SK-N-SH (cell line): ENCODE measurements at regions not wholly inside any gene's neighbourhood (a gene's known extent, or its start where the extent isn't known, plus 50 kb on each side); places are given as distances from the start of the nearest gene placed in this dataset.

Source experiments
- CTCF ChIA-PET: fragments of 300-600, 350-600 bp; formaldehyde crosslinking; extraction: SDS; loops from one replicate; lab custom pipeline; 2021; lab: Yijun Ruan, JAX
- POLR2A ChIA-PET: fragments of 350-600 bp; sonication (Branson Sonifier 250); formaldehyde crosslinking; extraction: SDS; loops from one replicate; lab custom pipeline; 2020; ENCODE audit warnings: antibody characterized with exemption, inconsistent platforms; lab: Yijun Ruan, JAX
- DNase-seq: peaks from one replicate; pipeline ENCODE4 v3.0.0; 2012
- H2AFZ ChIP-seq: fragments of 200-600 bp; sonication (generic); 2 replicates; pipeline ENCODE4 v1.8.1; 2016; ENCODE audit warnings: antibody characterized with exemption, mild to moderate bottlenecking, low read depth
- H3F3A ChIP-seq: fragments of 200-600 bp; sonication (generic); replicated peaks from 2 replicates; pipeline ENCODE3; 2016; ENCODE audit warnings: antibody characterized with exemption, mild to moderate bottlenecking; ENCODE audit not compliant: insufficient read depth
- H3K27ac ChIP-seq, 2 experiments: fragments of 200-500 bp in 1 of 2; fragments of 200-600 bp in 1 of 2; sonication (Bioruptor generic) in 1 of 2; sonication (generic), shearing (Covaris generic) in 1 of 2; 2 replicates each; pipeline versions ENCODE4 v1.5.1 to v1.6.1; 2014 to 2016; ENCODE audit warnings: low read depth in 2 of 2, inconsistent platforms in 1 of 2, low read length in 1 of 2, mild to moderate bottlenecking in 1 of 2, mixed read lengths in 1 of 2
- H3K27me3 ChIP-seq: fragments of 200-600 bp; sonication (generic), shearing (Covaris generic); 2 replicates; pipeline ENCODE4 v1.6.1; 2016; ENCODE audit warnings: mixed run types; ENCODE audit not compliant: insufficient read depth
- H3K36me3 ChIP-seq, 2 experiments: fragments of 200-500 bp in 1 of 2; fragments of 200-600 bp in 1 of 2; sonication (Bioruptor generic) in 1 of 2; sonication (generic) in 1 of 2; replicated peaks in 1 of 2; 2 replicates each; pipeline versions ENCODE3 to v1.5.1; 2014 to 2016; ENCODE audit warnings: low read length in 1 of 2, mild to moderate bottlenecking in 1 of 2; ENCODE audit not compliant: insufficient read depth in 2 of 2, control insufficient read depth in 1 of 2
- H3K4me1 ChIP-seq, 2 experiments: fragments of 200-500 bp in 1 of 2; fragments of 200-600 bp in 1 of 2; sonication (Bioruptor generic) in 1 of 2; sonication (generic), shearing (Covaris generic) in 1 of 2; 2 replicates each; pipeline versions ENCODE4 v1.5.1 to v1.6.1; 2014 to 2016; ENCODE audit warnings: low read depth in 1 of 2, low read length in 1 of 2, mixed run types in 1 of 2; ENCODE audit not compliant: insufficient read depth in 2 of 2, control insufficient read depth in 1 of 2
- H3K4me2 ChIP-seq: fragments of 200-600 bp; sonication (generic), shearing (Covaris generic); 2 replicates; pipeline ENCODE4 v1.6.1; 2017; ENCODE audit warnings: mixed run types
- H3K4me3 ChIP-seq, 2 experiments: fragments of 200-500 bp in 1 of 2; fragments of 200-600 bp in 1 of 2; sonication (Bioruptor generic) in 1 of 2; sonication (generic), shearing (Covaris generic) in 1 of 2; 2 replicates each; pipeline versions ENCODE4 v1.5.1 to v1.8.1; 2014 to 2016; ENCODE audit warnings: low read depth in 2 of 2, inconsistent platforms in 1 of 2, low read length in 1 of 2, mild to moderate bottlenecking in 1 of 2, mixed read lengths in 1 of 2, moderate library complexity in 1 of 2
- H3K79me2 ChIP-seq: fragments of 200-600 bp; sonication (generic); 2 replicates; pipeline ENCODE4 v1.8.1; 2017; ENCODE audit warnings: mild to moderate bottlenecking; ENCODE audit not compliant: insufficient read depth
- H3K9ac ChIP-seq: fragments of 200-600 bp; sonication (generic); 2 replicates; pipeline ENCODE4 v1.6.1; 2017; ENCODE audit warnings: mixed run types
- H3K9me2 ChIP-seq: fragments of 200-600 bp; sonication (generic); 2 replicates; pipeline ENCODE4 v1.6.1; 2017; ENCODE audit warnings: mixed run types
- H3K9me3 ChIP-seq: fragments of 200-600 bp; sonication (generic); 2 replicates; pipeline ENCODE4 v1.6.1; 2017; ENCODE audit warnings: mixed run types, mild to moderate bottlenecking, moderate library complexity
- H4K20me1 ChIP-seq: fragments of 200-600 bp; sonication (generic); 2 replicates; pipeline ENCODE4 v1.6.1; 2017; ENCODE audit warnings: mild to moderate bottlenecking, mixed run types; ENCODE audit not compliant: insufficient read depth
- ELF1 ChIP-seq: IDR thresholded peaks from 2 replicates; pipeline ENCODE4 v1.4.0; 2012
- EP300 ChIP-seq, 2 experiments: IDR thresholded peaks; 2 replicates each; pipeline versions ENCODE4 v1.4.0 to v1.6.1; 2012; ENCODE audit warnings: borderline replicate concordance in 1 of 2, low read depth in 1 of 2, low read length in 1 of 2
- EZH2phosphoT487 ChIP-seq: fragments of 200-600 bp; sonication (generic); IDR thresholded peaks from 2 replicates; pipeline ENCODE4 v1.6.1; 2017; ENCODE audit warnings: low read depth, mixed run types, mild to moderate bottlenecking, antibody characterized with exemption, moderate library complexity, borderline replicate concordance
- FOXM1 ChIP-seq: IDR thresholded peaks from 2 replicates; pipeline ENCODE4 v1.4.0; 2012; ENCODE audit warnings: low read depth, mild to moderate bottlenecking
- GABPA ChIP-seq: IDR thresholded peaks from 2 replicates; pipeline ENCODE4 v1.4.0; 2012; ENCODE audit warnings: low read depth, mild to moderate bottlenecking
- JUND ChIP-seq: IDR thresholded peaks from 2 replicates; pipeline ENCODE4 v1.4.0; 2012
- MEF2A ChIP-seq: IDR thresholded peaks from 2 replicates; pipeline ENCODE4 v1.4.0; 2012; ENCODE audit warnings: low read depth, borderline replicate concordance
- NFIC ChIP-seq: IDR thresholded peaks from 2 replicates; pipeline ENCODE4 v1.4.0; 2012; ENCODE audit warnings: borderline replicate concordance
- RAD21 ChIP-seq: IDR thresholded peaks from 2 replicates; pipeline ENCODE4 v1.6.1; 2012; ENCODE audit warnings: mild to moderate bottlenecking, low read length
- RCOR1 ChIP-seq: fragments of 150-350 bp; IDR thresholded peaks from 2 replicates; pipeline ENCODE4 v1.6.1; 2017; ENCODE audit warnings: antibody characterized with exemption, low read length
- RFX5 ChIP-seq: IDR thresholded peaks from 2 replicates; pipeline ENCODE4 v1.6.1; 2012; ENCODE audit warnings: mild to moderate bottlenecking, improper control_type of control experiment, low read length
- SIN3A ChIP-seq: IDR thresholded peaks from 2 replicates; pipeline ENCODE4 v1.6.1; 2012; ENCODE audit warnings: low read depth, mild to moderate bottlenecking, low read length, moderate library complexity, borderline replicate concordance
- SMC3 ChIP-seq: IDR thresholded peaks from 2 replicates; pipeline ENCODE4 v1.6.1; 2012; ENCODE audit warnings: low read depth, low read length, improper control_type of control experiment
- TF ChIP-seq, protein P1 (sequence below): fragments of 150-350 bp; IDR thresholded peaks from 2 replicates; pipeline ENCODE4 v1.6.1; 2017; ENCODE audit warnings: antibody characterized with exemption, low read length, low read depth, borderline replicate concordance
- TF ChIP-seq, protein P2 (sequence below): IDR thresholded peaks from 2 replicates; pipeline ENCODE4 v1.4.0; 2012; ENCODE audit warnings: low read depth, borderline replicate concordance
- TF ChIP-seq, protein P3 (sequence below): IDR thresholded peaks from 2 replicates; pipeline ENCODE4 v1.4.0; 2012; ENCODE audit warnings: low read depth
- TF ChIP-seq, protein P4 (sequence below): fragments of 150-350 bp; IDR thresholded peaks from 2 replicates; pipeline ENCODE4 v1.6.1; 2016; ENCODE audit warnings: mild to moderate bottlenecking, low read depth, low read length
- TF ChIP-seq, protein P5 (sequence below): fragments of 200-600 bp; sonication (generic); IDR thresholded peaks from 2 replicates; pipeline ENCODE4 v1.6.1; 2017; ENCODE audit warnings: antibody characterized with exemption, mild to moderate bottlenecking, moderate library complexity

DNA sequence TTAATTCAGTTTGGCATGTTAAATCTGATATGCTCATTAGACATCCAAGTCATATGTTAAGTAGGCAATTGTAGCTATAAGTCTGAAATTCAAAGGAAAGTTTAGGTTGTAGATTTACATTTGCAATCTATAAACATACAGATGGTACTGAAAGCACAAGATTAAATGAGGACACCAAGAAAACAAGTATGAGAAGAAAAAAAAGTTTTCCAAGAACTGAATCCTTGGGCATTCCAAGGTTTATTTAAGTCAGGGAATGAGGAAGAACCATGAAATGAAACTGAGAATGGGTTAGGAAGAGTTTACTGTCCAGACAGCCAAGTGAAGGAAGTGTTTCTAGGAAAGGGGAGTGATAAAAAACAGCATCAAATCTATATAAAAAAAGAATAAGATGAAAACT, 756.1 kb upstream of the DPPA4 start:
- Histone ChIP-seq H2AFZ (peak overlapping the region; percentile 55; the same call in 1 of the 2 replicates), H3K9me3 (no peaks in the 10 kb centered on the region), H3K4me1 (no peaks in the 10 kb centered on the region), H3K9me2 (no peaks in the 10 kb centered on the region), H3K27ac (peak overlapping the region in 1 of 2 experiments; percentile 58; a peak in 1 of 4 replicates), H4K20me1 (no peaks in the 10 kb centered on the region), H3K4me3 (peak overlapping the region in 1 of 2 experiments; percentile 29; a peak in 1 of 4 replicates), H3K27me3 (no peaks in the 10 kb centered on the region), H3K36me3 (no peaks in the 10 kb centered on the region), H3K9ac (no peak overlapping the region), H3F3A (peaks cover 4% of the 10 kb centered on the region), H3K79me2 (no peaks in the 10 kb centered on the region), H3K4me2 (peak overlapping the region; percentile 19; the same call in 1 of the 2 replicates)
- no peak for TF ChIP-seq JUND
- TF ChIP-seq, protein P1, sequence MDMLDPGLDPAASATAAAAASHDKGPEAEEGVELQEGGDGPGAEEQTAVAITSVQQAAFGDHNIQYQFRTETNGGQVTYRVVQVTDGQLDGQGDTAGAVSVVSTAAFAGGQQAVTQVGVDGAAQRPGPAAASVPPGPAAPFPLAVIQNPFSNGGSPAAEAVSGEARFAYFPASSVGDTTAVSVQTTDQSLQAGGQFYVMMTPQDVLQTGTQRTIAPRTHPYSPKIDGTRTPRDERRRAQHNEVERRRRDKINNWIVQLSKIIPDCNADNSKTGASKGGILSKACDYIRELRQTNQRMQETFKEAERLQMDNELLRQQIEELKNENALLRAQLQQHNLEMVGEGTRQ, result no peak
- no peak for TF ChIP-seq MEF2A
- TF ChIP-seq ELF1, result no peak
- TF ChIP-seq, protein P2, sequence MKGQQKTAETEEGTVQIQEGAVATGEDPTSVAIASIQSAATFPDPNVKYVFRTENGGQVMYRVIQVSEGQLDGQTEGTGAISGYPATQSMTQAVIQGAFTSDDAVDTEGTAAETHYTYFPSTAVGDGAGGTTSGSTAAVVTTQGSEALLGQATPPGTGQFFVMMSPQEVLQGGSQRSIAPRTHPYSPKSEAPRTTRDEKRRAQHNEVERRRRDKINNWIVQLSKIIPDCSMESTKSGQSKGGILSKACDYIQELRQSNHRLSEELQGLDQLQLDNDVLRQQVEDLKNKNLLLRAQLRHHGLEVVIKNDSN, result no peak
- TF ChIP-seq GABPA, result no peak
- TF ChIP-seq, protein P3, sequence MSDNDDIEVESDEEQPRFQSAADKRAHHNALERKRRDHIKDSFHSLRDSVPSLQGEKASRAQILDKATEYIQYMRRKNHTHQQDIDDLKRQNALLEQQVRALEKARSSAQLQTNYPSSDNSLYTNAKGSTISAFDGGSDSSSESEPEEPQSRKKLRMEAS, result no peak
- TF ChIP-seq RCOR1, result no peak
- TF ChIP-seq SMC3, result no peak
- TF ChIP-seq, protein P4, sequence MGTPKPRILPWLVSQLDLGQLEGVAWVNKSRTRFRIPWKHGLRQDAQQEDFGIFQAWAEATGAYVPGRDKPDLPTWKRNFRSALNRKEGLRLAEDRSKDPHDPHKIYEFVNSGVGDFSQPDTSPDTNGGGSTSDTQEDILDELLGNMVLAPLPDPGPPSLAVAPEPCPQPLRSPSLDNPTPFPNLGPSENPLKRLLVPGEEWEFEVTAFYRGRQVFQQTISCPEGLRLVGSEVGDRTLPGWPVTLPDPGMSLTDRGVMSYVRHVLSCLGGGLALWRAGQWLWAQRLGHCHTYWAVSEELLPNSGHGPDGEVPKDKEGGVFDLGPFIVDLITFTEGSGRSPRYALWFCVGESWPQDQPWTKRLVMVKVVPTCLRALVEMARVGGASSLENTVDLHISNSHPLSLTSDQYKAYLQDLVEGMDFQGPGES, result no peak
- no peak for TF ChIP-seq EZH2phosphoT487
- TF ChIP-seq, protein P5, sequence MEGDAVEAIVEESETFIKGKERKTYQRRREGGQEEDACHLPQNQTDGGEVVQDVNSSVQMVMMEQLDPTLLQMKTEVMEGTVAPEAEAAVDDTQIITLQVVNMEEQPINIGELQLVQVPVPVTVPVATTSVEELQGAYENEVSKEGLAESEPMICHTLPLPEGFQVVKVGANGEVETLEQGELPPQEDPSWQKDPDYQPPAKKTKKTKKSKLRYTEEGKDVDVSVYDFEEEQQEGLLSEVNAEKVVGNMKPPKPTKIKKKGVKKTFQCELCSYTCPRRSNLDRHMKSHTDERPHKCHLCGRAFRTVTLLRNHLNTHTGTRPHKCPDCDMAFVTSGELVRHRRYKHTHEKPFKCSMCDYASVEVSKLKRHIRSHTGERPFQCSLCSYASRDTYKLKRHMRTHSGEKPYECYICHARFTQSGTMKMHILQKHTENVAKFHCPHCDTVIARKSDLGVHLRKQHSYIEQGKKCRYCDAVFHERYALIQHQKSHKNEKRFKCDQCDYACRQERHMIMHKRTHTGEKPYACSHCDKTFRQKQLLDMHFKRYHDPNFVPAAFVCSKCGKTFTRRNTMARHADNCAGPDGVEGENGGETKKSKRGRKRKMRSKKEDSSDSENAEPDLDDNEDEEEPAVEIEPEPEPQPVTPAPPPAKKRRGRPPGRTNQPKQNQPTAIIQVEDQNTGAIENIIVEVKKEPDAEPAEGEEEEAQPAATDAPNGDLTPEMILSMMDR, result no peak
- TF ChIP-seq NFIC, result no peak
- TF ChIP-seq RFX5, result no peak
- no peak for TF ChIP-seq FOXM1
- no peak for TF ChIP-seq SIN3A
- TF ChIP-seq RAD21, result no peak
- no peak for TF ChIP-seq EP300 (IDR thresholded peaks at IDR 0.05; ENCODE audit: borderline replicate concordance in 1 of 2, low read depth in 1 of 2, low read length in 1 of 2)
- ChIA-PET POLR2A (no interaction called here), CTCF (no interaction called here)
- DNase-seq, result no peak
